Caco-2 (cell line): ENCODE measurements at regions not wholly inside any gene's neighbourhood (a gene's known extent, or its start where the extent isn't known, plus 50 kb on each side); places are given as distances from the start of the nearest gene placed in this dataset.

Experiments
- BruUV-seq: library from RNA; stranded (reverse); fragments of 400-500 nt; replicated peaks from 2 replicates; lab custom pipeline; 2021; lab: Mats Ljungman, UMichigan
- CTCF ChIA-PET: fragments of 300-600 bp; sonication (Branson Sonifier 250); formaldehyde crosslinking; loops from one replicate; lab custom pipeline; 2022; ENCODE audit warnings: antibody characterized with exemption; lab: Charles Lee
- POLR2A ChIA-PET: fragments of 300-600 bp; sonication (Branson Sonifier 250); formaldehyde crosslinking; loops from one replicate; lab custom pipeline; 2022; ENCODE audit warnings: antibody characterized with exemption; lab: Charles Lee
- DNase-seq, 2 experiments: peaks; one replicate each; pipeline versions ENCODE4 v3.0.0 to v3.0.0-alpha.2; 2020 to 2022
- H3K27me3 ChIP-seq: replicated peaks from 2 replicates; pipeline ENCODE4 v1.6.0; 2011; ENCODE audit warnings: low read length; ENCODE audit not compliant: control insufficient read depth, insufficient read depth
- H3K36me3 ChIP-seq: 2 replicates; pipeline ENCODE4 v1.5.1; 2011; ENCODE audit warnings: low read length; ENCODE audit not compliant: control insufficient read depth, insufficient read depth
- H3K4me1 ChIP-seq: fragments of 250-450 bp; sonication (Bioruptor Pico); 2 replicates; pipeline ENCODE4 v1.5.1; 2020; ENCODE audit warnings: mild to moderate bottlenecking
- H3K4me3 ChIP-seq: 2 replicates; pipeline ENCODE4 v1.5.1; 2011; ENCODE audit warnings: low read depth, mild to moderate bottlenecking, control low read depth, low read length
- H3K9me3 ChIP-seq: fragments of 250-450 bp; sonication (Bioruptor Pico); 2 replicates; pipeline ENCODE4 v1.5.1; 2020; ENCODE audit warnings: mild to moderate bottlenecking, moderate library complexity
- H3K27ac Mint-ChIP-seq: one replicate; pipeline ENCODE4 v1.8.0; 2022; ENCODE audit warnings: mixed read lengths; ENCODE audit not compliant: unreplicated experiment
- H3K27me3 Mint-ChIP-seq: one replicate; pipeline ENCODE4 v1.8.0; 2022; ENCODE audit warnings: mixed read lengths; ENCODE audit not compliant: insufficient read depth, unreplicated experiment
- H3K36me3 Mint-ChIP-seq: one replicate; pipeline ENCODE4 v1.8.0; 2022; ENCODE audit warnings: mild to moderate bottlenecking, mixed read lengths; ENCODE audit not compliant: insufficient read depth, unreplicated experiment
- H3K4me1 Mint-ChIP-seq: one replicate; pipeline ENCODE4 v1.8.0; 2022; ENCODE audit warnings: low read depth, mixed read lengths; ENCODE audit not compliant: unreplicated experiment
- H3K4me3 Mint-ChIP-seq: one replicate; pipeline ENCODE4 v1.8.0; 2022; ENCODE audit warnings: mild to moderate bottlenecking, moderate library complexity, mixed read lengths; ENCODE audit not compliant: unreplicated experiment
- H3K9me3 Mint-ChIP-seq: one replicate; pipeline ENCODE4 v1.8.0; 2022; ENCODE audit warnings: mixed read lengths; ENCODE audit not compliant: unreplicated experiment
- intact Hi-C: fragments of 100-400 bp; cut with micrococcal nuclease; formaldehyde crosslinking; loops from one replicate; pipeline ENCODE4 v1.10.0; 2022; ENCODE audit not compliant: unreplicated experiment
- TF ChIP-seq, protein P1 (sequence below), 2 experiments: fragments of 200-600 bp in 1 of 2; IDR thresholded peaks; 1 replicate in 1 of 2; 2 replicates in 1 of 2; pipeline versions ENCODE4 v1.5.1 to v1.8.0; 2011 to 2022; ENCODE audit warnings: antibody characterized with exemption in 1 of 2, control low read depth in 1 of 2, inconsistent platforms in 1 of 2, low read depth in 1 of 2, low read length in 1 of 2, mild to moderate bottlenecking in 1 of 2, moderate library complexity in 1 of 2; ENCODE audit not compliant: insufficient read depth in 1 of 2, severe bottlenecking in 1 of 2, unreplicated experiment in 1 of 2

DNA sequence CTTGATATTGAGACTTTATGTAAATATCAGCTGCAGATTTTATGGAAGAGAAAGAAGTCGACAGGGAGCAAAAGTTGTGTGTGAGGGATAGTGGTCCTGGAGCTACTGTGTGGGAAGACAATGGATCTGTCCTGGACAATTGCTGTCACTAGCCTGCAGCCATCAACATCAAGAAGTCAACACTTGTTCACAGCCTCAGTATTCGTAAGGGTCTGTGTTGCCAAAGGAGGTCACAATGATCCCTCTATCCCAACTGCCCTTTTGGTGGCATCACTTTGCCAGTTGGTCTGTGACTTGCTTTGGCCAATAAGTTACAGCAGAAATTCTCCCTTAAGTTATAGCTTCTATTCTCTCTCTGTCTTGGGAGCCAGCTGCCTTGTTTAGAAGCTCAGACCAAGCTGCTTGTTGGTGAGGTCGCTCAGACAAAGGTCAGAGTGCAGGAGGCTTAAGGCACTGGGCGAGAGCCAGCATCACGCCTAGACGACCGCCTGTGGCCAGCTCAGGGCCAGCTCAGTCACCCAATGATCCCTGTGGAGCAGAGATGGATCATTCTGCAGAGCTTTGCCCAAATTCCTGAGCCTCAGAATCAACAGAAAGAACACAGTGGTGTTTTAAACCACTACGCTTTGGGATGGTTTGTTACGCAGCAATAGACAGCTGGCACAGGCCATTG is 134.9 kb downstream of the RHOU start:
- Mint-ChIP-seq H3K27me3 (no peaks in the 10 kb centered on the region), H3K4me3 (no peak overlapping the region), H3K4me1 (peaks cover 25% of the 10 kb centered on the region), H3K36me3 (no peaks in the 10 kb centered on the region), H3K27ac (no peak overlapping the region), H3K9me3 (no peaks in the 10 kb centered on the region)
- ChIA-PET CTCF (no interaction called here), POLR2A (no interaction called here)
- no peaks in the 10 kb centered on the region for H3K9me3 ChIP-seq
- H3K36me3 ChIP-seq: no peaks in the 10 kb centered on the region
- intact Hi-C loops: no loop called here
- peaks cover 32% of the 10 kb centered on the region for H3K4me1 ChIP-seq
- no peak for DNase-seq
- H3K27me3 ChIP-seq: no peaks in the 10 kb centered on the region
- BruUV-seq: no TSS peak
- TF ChIP-seq, protein P1, sequence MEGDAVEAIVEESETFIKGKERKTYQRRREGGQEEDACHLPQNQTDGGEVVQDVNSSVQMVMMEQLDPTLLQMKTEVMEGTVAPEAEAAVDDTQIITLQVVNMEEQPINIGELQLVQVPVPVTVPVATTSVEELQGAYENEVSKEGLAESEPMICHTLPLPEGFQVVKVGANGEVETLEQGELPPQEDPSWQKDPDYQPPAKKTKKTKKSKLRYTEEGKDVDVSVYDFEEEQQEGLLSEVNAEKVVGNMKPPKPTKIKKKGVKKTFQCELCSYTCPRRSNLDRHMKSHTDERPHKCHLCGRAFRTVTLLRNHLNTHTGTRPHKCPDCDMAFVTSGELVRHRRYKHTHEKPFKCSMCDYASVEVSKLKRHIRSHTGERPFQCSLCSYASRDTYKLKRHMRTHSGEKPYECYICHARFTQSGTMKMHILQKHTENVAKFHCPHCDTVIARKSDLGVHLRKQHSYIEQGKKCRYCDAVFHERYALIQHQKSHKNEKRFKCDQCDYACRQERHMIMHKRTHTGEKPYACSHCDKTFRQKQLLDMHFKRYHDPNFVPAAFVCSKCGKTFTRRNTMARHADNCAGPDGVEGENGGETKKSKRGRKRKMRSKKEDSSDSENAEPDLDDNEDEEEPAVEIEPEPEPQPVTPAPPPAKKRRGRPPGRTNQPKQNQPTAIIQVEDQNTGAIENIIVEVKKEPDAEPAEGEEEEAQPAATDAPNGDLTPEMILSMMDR (IDR thresholded peaks at IDR 0.05; ENCODE audit: insufficient read depth in 1 of 2, low read depth in 1 of 2, low read length in 1 of 2, severe bottlenecking in 1 of 2, unreplicated experiment in 1 of 2): no peak
- no peak overlapping the region for H3K4me3 ChIP-seq

DNA sequence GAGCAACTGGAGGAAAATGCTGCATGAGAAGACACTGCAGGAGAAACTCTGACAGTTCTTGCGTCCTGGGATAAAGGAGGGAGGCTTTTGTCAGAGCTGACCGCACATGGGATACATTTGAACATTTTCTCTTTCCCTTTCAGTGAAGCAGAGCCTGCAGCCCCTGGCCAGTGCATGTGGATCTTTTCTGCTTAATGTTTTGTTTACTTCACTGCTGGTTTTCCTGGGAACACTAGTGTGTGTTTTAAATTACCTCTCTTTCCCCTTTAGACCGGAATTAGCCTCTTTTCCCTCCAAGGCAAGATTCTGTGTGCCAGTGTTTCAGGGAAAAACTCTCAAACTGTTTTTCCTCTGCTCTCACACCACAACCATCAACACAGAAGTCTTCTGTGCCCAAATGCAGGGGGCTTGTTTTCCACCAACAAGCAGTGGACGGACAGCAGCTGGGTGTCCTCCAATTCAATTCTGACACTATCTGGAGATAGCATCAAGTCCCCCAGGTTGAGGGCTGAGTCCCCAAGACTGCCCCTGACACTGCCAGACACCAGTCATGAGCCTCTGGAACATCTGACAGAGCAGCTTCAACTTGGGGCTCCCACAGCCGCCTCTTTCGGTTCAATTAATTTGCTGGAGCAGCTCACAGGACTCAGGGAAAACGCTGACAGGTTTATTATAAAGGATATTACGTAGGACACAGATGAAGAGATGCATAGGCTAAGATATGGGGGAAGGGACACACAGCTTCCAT is 136.2 kb downstream of the RHOU start:
- no peaks in the 10 kb centered on the region for H3K36me3 ChIP-seq
- peaks cover 26% of the 10 kb centered on the region for H3K4me1 ChIP-seq
- peaks cover 22% of the 10 kb centered on the region for H3K4me1 Mint-ChIP-seq
- no peaks in the 10 kb centered on the region for H3K27me3 Mint-ChIP-seq
- ChIA-PET POLR2A (no interaction called here), CTCF (no interaction called here)
- no TSS peak for BruUV-seq
- TF ChIP-seq, protein P1 (IDR thresholded peaks at IDR 0.05; ENCODE audit: insufficient read depth in 1 of 2, low read depth in 1 of 2, low read length in 1 of 2, severe bottlenecking in 1 of 2, unreplicated experiment in 1 of 2): no peak
- H3K9me3 ChIP-seq: no peaks in the 10 kb centered on the region
- H3K4me3 Mint-ChIP-seq: no peak overlapping the region
- no peaks in the 10 kb centered on the region for H3K9me3 Mint-ChIP-seq
- no peak for DNase-seq
- no peaks in the 10 kb centered on the region for H3K36me3 Mint-ChIP-seq
- H3K4me3 ChIP-seq: no peak overlapping the region
- H3K27ac Mint-ChIP-seq: no peak overlapping the region
- intact Hi-C loops: no loop called here
- H3K27me3 ChIP-seq: no peaks in the 10 kb centered on the region

DNA sequence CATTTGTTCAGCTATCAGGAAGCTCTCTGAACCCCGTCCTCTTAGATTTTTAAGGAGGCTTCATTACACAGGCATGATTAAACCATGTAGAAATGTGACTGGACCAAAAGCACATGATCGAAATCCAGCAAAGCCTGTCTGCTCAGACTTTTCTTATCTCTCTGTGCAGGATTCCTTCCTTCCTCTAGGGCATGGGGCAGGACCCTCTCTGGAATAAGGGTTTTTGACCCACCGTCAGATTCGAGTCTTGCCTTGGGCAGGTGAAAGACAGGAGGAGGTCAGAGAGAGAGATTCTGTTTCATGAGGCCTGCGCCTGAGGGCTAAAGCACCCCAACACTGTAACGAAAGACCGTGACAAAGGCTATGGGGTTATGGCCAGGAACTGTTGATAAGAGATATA is 136.8 kb downstream of the RHOU start:
- no peaks in the 10 kb centered on the region for H3K9me3 Mint-ChIP-seq
- CTCF ChIA-PET: no interaction called here
- no peaks in the 10 kb centered on the region for H3K36me3 ChIP-seq
- H3K36me3 Mint-ChIP-seq: no peaks in the 10 kb centered on the region
- H3K9me3 ChIP-seq: no peaks in the 10 kb centered on the region
- peaks cover 16% of the 10 kb centered on the region for H3K4me1 Mint-ChIP-seq
- TF ChIP-seq, protein P1 (IDR thresholded peaks at IDR 0.05; ENCODE audit: insufficient read depth in 1 of 2, low read depth in 1 of 2, low read length in 1 of 2, severe bottlenecking in 1 of 2, unreplicated experiment in 1 of 2): no peak
- no peak overlapping the region for H3K4me3 Mint-ChIP-seq
- intact Hi-C loops: no loop called here
- no peak overlapping the region for H3K27ac Mint-ChIP-seq
- no peak overlapping the region for H3K4me3 ChIP-seq
- POLR2A ChIA-PET: interaction anchor here (0.6 to 0.7 kb wide), 2 partner anchors 22 to 88 kb away, joined by 3 to 7 read pairs; no protein-coding TSS in a partner anchor
- no peak for DNase-seq
- peaks cover 20% of the 10 kb centered on the region for H3K4me1 ChIP-seq
- H3K27me3 Mint-ChIP-seq: no peaks in the 10 kb centered on the region
- H3K27me3 ChIP-seq: no peaks in the 10 kb centered on the region
- BruUV-seq: no TSS peak
